ENCODE measurements at regions not wholly inside any gene's neighbourhood (a gene's known extent, or its start where the extent isn't known, plus 50 kb on each side); places are given as distances from the start of the nearest gene placed in this dataset.

- Histone ChIP-seq H3K4me2 (ENCODE audit: insufficient read depth, low read length) (no peak overlapping the region), H3K9me3 (ENCODE audit: insufficient read depth, low read length, severe bottlenecking) (no peaks in the 10 kb centered on the region), H3K36me3 (ENCODE audit: insufficient read depth, low read length) (no peaks in the 10 kb centered on the region), H3K27ac (ENCODE audit: low read length) (no peak overlapping the region), H3K4me1 (ENCODE audit: insufficient read depth, low read length) (no peaks in the 10 kb centered on the region), H3K4me3 (ENCODE audit: low read depth in 1 of 2, low read length in 2 of 2) (no peak overlapping the region), H2AFZ (ENCODE audit: low read depth, low read length) (no peak overlapping the region), H3K79me2 (ENCODE audit: insufficient read depth, low read length) (no peaks in the 10 kb centered on the region), H4K20me1 (ENCODE audit: insufficient read depth, low read length) (no peaks in the 10 kb centered on the region), H3K27me3 (ENCODE audit: insufficient read depth, low read length, poor library complexity) (no peaks in the 10 kb centered on the region), H3K9ac (ENCODE audit: low read depth, low read length) (no peak overlapping the region)
- no peak for TF ChIP-seq CTCF (IDR thresholded peaks at IDR 0.05; ENCODE audit: borderline replicate concordance, extremely low read depth, low read length, poor library complexity, severe bottlenecking)
- no peak for TF ChIP-seq EZH2 (IDR thresholded peaks at IDR 0.05; ENCODE audit: borderline replicate concordance, low read depth, low read length, severe bottlenecking)
- DNase-seq (no peak), ATAC-seq (ENCODE audit: insufficient read depth, low read depth) (no peak)
Measured at GRCh38 chr15:95604634-95605036, 725.9 kb upstream of the NR2F2 start.

GRCh38 chr15:95605098-95605497 lies 725.4 kb upstream of the NR2F2 start:
- Histone ChIP-seq H3K4me3 (ENCODE audit: low read depth in 1 of 2, low read length in 2 of 2) (no peak overlapping the region), H3K36me3 (ENCODE audit: insufficient read depth, low read length) (no peaks in the 10 kb centered on the region), H2AFZ (ENCODE audit: low read depth, low read length) (no peak overlapping the region), H3K4me2 (ENCODE audit: insufficient read depth, low read length) (no peak overlapping the region), H3K4me1 (ENCODE audit: insufficient read depth, low read length) (no peaks in the 10 kb centered on the region), H3K9me3 (ENCODE audit: insufficient read depth, low read length, severe bottlenecking) (no peaks in the 10 kb centered on the region), H3K27me3 (ENCODE audit: insufficient read depth, low read length, poor library complexity) (no peaks in the 10 kb centered on the region), H3K79me2 (ENCODE audit: insufficient read depth, low read length) (no peaks in the 10 kb centered on the region), H4K20me1 (ENCODE audit: insufficient read depth, low read length) (no peaks in the 10 kb centered on the region), H3K9ac (ENCODE audit: low read depth, low read length) (no peak overlapping the region), H3K27ac (ENCODE audit: low read length) (no peak overlapping the region)
- DNase-seq (no peak), ATAC-seq (ENCODE audit: insufficient read depth, low read depth) (no peak)
- no peak for TF ChIP-seq EZH2 (IDR thresholded peaks at IDR 0.05; ENCODE audit: borderline replicate concordance, low read depth, low read length, severe bottlenecking)
- no peak for TF ChIP-seq CTCF (IDR thresholded peaks at IDR 0.05; ENCODE audit: borderline replicate concordance, extremely low read depth, low read length, poor library complexity, severe bottlenecking)

- no peak for TF ChIP-seq CTCF (IDR thresholded peaks at IDR 0.05; ENCODE audit: borderline replicate concordance, extremely low read depth, low read length, poor library complexity, severe bottlenecking)
- no peak for TF ChIP-seq EZH2 (IDR thresholded peaks at IDR 0.05; ENCODE audit: borderline replicate concordance, low read depth, low read length, severe bottlenecking)
- H2AFZ ChIP-seq (ENCODE audit: low read depth, low read length): no peak overlapping the region
- no peak overlapping the region for H3K4me2 ChIP-seq (ENCODE audit: insufficient read depth, low read length)
- no peak overlapping the region for H3K27ac ChIP-seq (ENCODE audit: low read length)
- no peak overlapping the region for H3K4me3 ChIP-seq (ENCODE audit: low read depth in 1 of 2, low read length in 2 of 2)
- ATAC-seq (ENCODE audit: insufficient read depth, low read depth) (no peak), DNase-seq (no peak)
- no peaks in the 10 kb centered on the region for H4K20me1 ChIP-seq (ENCODE audit: insufficient read depth, low read length)
- H3K9ac ChIP-seq (ENCODE audit: low read depth, low read length): no peak overlapping the region
- no peaks in the 10 kb centered on the region for H3K4me1 ChIP-seq (ENCODE audit: insufficient read depth, low read length)
- no peaks in the 10 kb centered on the region for H3K27me3 ChIP-seq (ENCODE audit: insufficient read depth, low read length, poor library complexity)
- no peaks in the 10 kb centered on the region for H3K9me3 ChIP-seq (ENCODE audit: insufficient read depth, low read length, severe bottlenecking)
- H3K36me3 ChIP-seq (ENCODE audit: insufficient read depth, low read length): no peaks in the 10 kb centered on the region
- H3K79me2 ChIP-seq (ENCODE audit: insufficient read depth, low read length): no peaks in the 10 kb centered on the region
Measured at GRCh38 chr15:95606551-95606950, 723.9 kb upstream of the NR2F2 start.

- DNase-seq (no peak), ATAC-seq (ENCODE audit: insufficient read depth, low read depth) (no peak)
- H4K20me1 ChIP-seq (ENCODE audit: insufficient read depth, low read length): no peaks in the 10 kb centered on the region
- H3K79me2 ChIP-seq (ENCODE audit: insufficient read depth, low read length): no peaks in the 10 kb centered on the region
- no peaks in the 10 kb centered on the region for H3K27me3 ChIP-seq (ENCODE audit: insufficient read depth, low read length, poor library complexity)
- no peaks in the 10 kb centered on the region for H3K36me3 ChIP-seq (ENCODE audit: insufficient read depth, low read length)
- no peaks in the 10 kb centered on the region for H3K9me3 ChIP-seq (ENCODE audit: insufficient read depth, low read length, severe bottlenecking)
- no peak for TF ChIP-seq CTCF (IDR thresholded peaks at IDR 0.05; ENCODE audit: borderline replicate concordance, extremely low read depth, low read length, poor library complexity, severe bottlenecking)
- no peak for TF ChIP-seq EZH2 (IDR thresholded peaks at IDR 0.05; ENCODE audit: borderline replicate concordance, low read depth, low read length, severe bottlenecking)
- no peak overlapping the region for H3K9ac ChIP-seq (ENCODE audit: low read depth, low read length)
- no peak overlapping the region for H2AFZ ChIP-seq (ENCODE audit: low read depth, low read length)
- H3K27ac ChIP-seq (ENCODE audit: low read length): no peak overlapping the region
- no peaks in the 10 kb centered on the region for H3K4me1 ChIP-seq (ENCODE audit: insufficient read depth, low read length)
- no peak overlapping the region for H3K4me2 ChIP-seq (ENCODE audit: insufficient read depth, low read length)
- no peak overlapping the region for H3K4me3 ChIP-seq (ENCODE audit: low read depth in 1 of 2, low read length in 2 of 2)
Measured at GRCh38 chr15:95608371-95608770, 722.1 kb upstream of the NR2F2 start.
